HG03575 (cell line): ENCODE measurements at regions not wholly inside any gene's neighbourhood (a gene's known extent, or its start where the extent isn't known, plus 50 kb on each side); places are given as distances from the start of the nearest gene placed in this dataset.

ENCODE experiments used
- ATAC-seq: cut with Tn5 transposase; IDR thresholded peaks from one replicate; pipeline ENCODE4 v1.9.1; 2021; ENCODE audit not compliant: unreplicated experiment, insufficient number of reproducible peaks, low FRiP score; ENCODE audit errors: extremely low read depth

DNA sequence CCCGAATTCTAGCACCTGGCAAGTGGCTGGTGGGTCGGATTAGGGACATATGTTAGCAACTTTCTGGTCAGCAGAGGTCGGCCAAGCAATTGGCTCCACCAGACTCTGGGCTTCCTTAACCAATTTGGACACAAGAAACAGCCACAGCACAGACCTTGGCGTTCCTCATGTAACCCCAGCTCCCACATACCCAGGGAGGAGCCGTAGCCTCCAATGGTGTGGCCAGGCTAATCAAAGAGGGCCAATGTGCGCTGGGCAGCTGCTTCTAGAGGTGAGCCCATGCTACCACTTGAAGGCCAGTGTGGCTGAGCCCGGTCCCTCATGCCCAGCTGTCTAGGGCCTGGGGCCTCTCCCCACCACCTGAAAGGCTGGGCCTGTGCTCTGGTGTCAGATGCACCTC, 82.5 kb upstream of the MSX1 start:
- no peak for ATAC-seq

DNA sequence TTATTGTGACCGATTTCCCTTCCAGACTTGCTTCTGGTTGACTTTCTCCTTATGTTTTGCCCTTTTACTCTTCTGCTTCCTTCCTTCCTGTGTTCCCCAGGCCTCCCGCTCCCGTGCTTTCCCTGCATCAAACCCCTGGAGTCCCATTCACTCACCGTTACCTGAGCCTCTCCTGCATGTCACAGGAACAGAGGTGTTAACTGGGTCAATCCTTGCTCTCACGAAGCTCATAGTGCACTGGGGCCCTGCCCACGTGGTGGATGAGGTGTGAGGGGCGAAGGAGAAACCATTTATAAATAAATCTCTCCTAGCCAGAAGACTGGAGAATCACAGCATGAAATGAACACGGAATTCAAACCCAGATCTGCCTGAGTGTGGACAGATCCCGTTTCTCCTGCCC, 83.1 kb upstream of the MSX1 start:
- ATAC-seq, result no peak

DNA sequence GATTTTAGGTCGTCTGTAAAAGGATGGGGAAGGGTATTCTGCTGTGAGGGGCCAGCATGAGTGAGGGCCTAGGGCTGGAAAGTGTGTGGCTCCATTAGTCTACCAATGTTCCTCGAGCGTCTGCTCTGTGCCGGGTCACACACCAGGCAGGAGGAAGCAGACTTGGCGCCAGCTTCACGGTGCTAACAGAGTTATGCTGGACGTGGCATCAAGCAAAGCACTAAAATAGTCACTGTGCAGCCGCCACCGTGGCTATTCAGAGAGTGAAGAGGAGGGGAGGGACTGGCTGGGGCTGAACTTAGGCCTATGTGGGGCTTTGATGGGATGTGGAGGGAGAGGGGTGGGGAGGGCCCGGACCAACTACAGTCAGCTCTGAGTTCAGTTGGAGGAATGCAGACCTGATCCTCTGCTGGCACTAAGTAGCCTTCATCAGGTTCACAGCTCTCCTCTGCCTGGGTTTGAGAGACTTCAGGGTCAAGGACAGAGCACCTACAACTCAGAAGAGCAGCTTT, 83.9 kb upstream of the MSX1 start:
- no peak for ATAC-seq

DNA sequence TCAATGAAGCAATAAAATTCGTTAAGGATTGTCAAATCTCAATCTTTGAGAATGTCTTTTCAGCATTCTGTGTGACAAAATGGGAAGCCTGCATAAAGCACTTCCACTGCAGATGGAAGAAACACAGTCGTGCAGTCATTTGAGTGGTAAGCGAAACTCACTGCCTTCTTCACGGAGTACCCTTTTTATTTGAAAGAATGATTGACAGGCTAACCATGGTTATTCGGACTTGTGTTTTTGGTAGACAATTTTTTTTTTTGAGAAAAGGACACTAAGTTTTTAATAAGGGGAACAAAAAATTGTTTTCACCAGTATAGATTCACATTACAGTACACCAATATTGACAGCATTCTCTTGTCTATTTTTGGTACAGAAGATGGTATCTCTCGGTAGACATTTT, 86.9 kb upstream of the MSX1 start:
- no peak for ATAC-seq

DNA sequence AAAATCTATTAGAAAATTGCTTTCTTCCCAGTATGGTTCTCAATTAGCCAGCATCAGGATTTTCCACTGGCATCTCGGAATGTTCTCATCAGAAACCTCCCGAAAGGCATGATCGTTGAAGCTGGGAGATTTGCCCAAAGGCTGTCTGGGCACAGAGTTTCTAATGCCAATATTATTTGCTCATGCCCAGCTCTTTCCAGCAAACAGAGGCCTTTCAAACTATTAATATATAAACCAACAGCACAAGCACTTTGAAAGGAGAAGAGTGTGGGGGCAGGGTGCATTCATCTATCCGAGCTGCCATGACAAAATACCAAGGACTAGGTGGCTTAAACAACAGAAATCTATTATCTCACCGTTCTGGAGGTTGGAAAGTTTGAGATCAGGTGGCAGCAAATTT, 88.3 kb upstream of the MSX1 start:
- no peak for ATAC-seq

DNA sequence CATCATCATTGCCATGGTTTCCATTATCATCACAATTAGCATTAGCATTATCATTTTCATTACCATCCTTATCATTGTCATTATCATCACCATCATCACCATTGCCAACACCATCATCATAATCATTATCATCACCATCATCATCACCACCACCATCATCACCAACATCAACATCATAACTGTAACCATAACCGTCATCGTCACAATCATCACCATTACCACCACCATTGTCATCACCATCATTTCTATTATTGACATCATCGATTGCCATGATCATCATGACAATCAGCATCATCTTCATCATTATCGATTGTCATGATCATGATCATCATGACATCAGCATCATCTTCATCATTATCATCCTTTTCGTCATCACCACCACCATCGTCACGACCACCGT, 88.9 kb upstream of the MSX1 start:
- ATAC-seq, result no peak

DNA sequence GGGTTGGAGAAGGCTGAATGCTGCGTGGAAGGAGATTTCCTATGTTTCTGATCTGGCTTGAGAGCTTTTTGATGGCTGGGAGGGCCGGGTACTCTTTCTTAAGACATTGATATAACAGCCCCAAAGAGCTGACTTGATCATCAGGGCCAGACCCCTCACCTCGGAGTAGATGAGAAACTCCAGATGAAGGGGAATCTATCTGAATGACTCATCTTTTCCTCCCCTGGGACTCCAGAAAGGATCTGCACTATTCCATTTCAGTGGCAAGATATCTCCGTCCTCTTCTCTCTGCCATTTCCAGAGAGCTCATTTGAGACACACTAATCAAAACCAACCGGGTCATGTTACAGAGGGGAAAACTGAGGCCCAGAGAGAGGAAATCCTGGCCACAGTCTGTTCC, 92.9 kb upstream of the MSX1 start:
- ATAC-seq, result no peak

DNA sequence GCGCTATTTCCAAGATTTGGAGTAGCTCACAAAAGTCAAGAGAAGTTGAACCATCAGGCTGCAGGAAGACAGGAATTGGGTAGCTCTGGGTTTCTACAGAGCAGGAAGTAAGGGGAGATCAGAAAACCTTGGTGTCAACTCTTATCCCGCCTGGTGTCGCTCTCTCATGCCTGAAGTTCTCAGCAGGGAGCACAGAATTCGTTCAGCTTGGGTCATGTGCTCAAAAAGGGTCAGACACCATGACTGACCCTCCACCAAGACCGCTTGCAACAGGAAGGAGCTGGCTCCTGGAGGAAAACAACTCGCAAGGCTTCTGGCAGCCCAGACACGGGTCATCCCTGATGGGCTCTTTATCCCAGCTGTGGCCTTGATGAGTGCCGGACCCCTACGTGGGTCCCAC, 93.7 kb upstream of the MSX1 start:
- ATAC-seq, result no peak

DNA sequence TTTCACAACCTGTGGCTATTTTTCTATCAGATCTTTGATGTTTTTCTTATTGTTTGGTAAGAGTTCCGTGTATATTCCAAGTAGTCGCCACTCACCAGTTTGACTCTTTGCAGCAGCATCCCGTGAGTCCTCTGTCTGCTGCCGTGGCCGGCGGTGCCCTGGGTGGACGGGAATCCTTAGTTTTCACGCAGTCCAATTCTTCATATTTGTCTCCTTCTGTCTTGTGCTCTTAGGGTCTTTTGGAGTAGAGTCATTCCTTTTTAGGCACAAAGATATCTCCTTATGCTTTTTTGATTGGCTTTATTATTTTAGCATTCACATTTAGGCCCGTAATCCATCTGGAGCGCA, 94.9 kb upstream of the MSX1 start:
- no peak for ATAC-seq

DNA sequence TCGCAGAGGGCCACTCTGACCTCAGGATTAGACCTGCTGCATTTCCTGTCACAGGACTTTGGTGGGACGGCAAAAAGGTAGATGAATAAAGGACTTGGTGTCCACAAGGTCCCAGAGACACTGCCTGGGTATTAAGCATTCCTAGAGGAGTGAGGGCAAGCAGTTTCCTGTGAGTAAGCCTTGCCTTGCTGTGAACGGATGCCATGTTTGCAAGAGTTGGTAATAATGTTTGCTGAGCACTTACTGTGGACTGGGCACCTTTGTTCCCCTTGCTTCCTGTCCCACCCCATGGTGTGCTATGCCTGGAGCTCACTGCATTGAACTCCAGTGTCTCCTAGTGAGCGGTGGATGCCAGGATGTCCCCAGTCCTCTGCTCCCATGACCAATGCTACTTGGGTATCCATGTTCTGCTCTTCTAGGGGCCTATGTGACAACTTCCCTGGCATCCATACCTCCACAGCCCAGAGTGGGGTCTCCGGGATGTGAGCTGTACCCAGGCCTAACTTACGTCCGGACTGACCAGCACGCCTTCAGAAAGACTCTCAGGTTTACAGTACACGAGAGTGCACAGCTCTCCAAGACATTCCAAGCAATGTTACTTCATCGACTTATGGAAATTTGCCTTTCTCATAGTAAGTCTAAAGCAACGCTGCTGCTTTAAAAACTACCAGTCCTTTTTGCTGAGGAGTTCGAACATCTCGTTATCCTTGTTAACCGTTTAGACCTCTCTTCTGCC, 95.5 kb upstream of the MSX1 start:
- ATAC-seq, result no peak

DNA sequence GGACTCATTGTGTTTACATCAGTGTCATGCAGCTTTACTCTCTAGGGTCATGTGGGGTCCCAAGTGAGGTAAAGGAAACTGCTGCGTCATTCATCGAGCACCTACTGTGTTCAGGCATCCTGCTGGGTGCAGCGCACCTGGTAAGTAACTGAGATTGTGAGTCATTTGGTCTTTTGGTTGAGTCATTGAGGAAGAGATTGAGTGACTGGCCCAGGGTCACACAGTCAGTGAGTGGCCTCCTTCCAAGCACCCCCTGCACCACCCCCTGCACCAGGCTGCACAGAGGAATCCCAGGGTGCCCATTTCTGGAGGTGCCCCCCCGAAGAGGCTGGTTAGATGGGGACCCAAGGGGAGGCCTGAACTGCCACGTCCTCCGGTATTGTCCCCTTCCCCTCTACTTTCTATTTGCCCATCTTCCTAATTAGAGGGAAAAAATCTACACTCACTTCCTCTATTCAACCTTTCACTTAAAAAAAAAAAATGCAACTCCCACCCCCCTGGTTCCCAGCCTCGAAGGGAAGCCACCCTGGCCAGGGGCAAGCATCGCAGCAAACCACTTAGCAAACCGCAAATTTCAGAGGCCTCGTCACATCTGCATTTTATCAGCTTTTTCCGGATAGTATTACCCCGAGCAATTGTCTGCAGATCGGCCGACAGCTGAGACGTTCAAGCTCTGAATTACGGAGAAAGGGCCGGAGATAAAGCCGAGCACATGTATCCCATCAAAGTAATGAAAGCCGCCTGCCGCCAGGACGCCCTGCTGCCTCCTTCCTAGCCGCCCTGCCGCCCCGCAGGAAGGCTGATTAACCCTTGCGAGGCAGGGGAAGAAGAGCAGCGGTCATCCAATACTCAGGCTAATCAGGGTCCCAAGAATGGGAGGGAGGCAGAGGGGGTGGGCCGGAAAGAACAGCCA, 96.3 kb upstream of the MSX1 start:
- peak; percentile 87 for ATAC-seq

DNA sequence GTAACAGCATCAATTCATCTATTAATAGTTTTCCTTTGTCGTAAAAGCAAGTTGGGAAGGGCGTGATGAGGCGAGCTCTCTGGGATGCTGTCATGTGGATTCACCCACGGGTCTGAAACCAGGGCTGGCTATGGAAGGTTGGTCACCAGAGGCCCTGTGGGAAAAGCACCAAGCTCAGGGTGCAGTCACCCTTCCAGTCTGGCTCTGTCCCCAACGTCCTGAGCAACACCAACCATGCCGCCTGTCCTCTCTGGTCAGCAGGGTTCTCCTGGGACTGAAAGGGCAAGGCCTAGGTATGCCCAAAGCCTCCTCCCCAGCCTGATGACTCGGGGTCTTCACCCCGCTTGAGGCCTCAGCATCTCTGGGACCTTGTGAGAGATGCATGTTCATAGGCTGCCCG, 97.2 kb upstream of the MSX1 start:
- no peak for ATAC-seq

DNA sequence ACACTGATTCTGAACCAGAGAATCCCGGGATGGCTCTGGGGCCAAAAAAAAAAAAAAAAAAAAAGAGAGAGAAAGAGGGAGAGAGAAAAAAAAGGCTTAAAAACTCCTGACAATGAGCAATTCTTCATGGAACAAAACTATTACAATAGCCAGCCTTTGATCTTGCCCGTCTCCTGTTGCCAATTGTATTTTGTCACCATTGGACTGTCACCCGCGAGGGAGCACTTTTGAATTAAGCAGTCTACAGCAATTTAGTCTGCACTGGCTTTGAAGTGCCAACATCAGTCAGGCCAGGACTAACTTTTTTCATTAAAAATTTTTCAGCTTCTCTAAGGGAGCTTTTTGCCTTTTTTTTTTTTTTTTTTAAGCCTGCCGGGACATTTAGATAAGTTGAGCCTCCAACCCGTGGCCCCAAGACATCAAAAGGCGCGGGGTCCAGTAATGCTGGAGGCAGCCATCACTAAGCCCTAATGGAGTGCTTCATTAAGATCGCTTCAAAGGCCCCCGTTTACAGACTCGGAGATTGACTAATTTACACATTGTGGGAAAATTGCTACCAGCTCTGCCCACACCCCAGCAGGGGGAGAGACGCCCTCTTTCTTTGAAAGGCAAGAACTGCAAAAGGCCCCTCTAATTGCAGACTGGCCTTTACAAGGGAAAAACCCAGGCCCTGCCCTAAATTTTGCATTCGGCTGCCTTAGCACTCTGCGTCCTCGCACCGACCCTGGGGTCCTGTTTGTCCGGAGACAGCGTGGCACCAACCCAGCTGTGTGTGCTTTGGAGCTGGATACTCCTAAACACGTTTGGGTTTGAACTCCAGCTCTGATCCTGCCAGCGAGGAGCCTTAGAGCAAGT, 98.1 kb upstream of the MSX1 start:
- ATAC-seq, result no peak

DNA sequence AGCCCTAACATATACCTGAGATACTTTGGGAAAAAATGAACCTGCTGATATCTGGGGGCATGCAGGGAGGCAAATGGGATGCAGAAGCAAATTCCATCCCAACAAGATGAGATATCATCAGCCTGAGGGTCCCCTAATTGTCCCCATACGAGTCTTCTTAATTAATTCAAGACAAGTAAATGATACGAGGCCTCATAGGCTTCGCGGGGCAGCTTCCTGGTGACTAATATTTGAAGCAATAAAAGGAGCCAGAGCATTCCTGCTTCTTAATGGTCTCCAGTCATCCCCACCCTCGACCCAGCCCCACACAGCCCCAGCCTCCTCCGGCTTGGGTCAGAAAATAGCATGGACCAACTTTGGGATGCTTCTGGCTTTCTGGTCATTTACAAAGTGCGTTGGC, 99.6 kb upstream of the MSX1 start:
- no peak for ATAC-seq

DNA sequence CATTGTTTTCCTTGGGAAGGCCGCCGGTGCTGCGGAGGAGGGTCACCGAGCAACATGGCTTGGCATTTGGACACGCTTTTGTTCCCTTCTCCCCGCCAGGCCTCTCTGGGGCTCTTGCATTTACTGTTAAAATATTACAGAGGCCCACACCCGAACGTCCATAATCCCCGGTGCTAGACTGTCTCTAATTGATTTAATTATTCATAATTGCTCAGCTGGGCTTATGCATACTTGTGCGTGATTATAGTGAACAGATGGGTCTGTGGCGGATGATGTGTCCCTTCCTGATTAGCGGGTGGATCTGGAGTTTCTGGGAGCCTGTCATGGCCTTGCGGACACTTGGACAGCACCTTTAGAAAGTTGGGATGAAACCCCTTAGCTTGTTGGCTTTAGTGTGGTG, 100.2 kb upstream of the MSX1 start:
- no peak for ATAC-seq

DNA sequence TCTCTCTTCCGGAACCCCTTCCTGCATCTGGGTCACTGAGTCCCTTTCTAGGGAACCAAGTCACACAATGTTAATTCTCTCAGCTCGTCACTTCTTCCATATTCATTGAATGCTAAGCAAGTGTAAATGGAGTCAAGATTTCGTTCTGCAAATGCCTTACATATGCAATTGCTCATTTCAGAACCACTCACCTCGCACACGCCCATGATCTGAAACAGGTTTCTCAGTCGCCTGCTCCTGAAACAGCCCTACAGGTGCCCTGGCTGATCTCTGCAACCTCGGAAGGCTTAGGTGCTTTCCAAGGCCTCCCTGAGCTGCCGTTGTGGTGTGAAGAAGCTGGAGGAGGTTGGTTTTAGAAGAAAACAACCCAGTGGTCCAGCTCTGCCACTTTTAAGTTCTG, 100.8 kb upstream of the MSX1 start:
- ATAC-seq, result no peak

DNA sequence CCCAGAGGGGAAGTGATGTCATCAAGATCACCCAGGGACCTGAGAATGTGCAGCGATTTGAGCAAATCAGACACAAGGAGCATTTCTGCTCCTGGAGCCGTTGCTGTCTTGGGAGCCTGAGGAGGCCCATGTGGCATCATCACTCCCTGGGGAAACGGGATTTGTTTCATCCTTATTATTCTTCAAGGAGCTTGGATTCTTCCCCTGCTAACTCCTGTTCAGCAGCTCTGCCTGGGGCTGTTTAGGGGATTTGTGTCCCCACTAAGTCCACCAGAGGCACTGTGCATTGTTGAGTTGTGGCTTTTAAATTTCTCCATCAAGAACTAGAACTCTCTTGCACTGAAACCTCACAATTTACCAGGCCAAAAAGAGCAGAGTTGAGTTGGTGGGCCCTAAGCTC, 104.2 kb upstream of the MSX1 start:
- no peak for ATAC-seq

DNA sequence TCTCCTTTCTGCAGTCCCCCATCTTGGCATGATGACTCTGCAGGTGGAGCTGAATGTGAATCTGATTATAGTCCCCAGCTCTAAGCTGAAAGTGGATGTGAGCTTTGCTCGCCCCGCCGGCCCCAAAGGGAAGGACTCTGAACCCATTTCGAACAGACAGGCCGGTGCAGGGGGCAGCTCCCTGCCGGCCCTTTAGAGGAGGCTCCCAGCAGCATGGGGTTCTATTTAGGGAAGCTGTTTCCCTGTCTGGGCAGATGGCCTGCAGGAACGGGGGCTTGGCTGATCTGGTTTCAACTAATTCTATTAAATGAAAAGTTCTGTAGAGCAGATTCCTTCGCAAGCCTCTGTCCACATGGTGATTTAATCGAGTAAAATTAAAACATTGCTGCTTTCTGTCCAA, 104.8 kb upstream of the MSX1 start:
- no peak for ATAC-seq

DNA sequence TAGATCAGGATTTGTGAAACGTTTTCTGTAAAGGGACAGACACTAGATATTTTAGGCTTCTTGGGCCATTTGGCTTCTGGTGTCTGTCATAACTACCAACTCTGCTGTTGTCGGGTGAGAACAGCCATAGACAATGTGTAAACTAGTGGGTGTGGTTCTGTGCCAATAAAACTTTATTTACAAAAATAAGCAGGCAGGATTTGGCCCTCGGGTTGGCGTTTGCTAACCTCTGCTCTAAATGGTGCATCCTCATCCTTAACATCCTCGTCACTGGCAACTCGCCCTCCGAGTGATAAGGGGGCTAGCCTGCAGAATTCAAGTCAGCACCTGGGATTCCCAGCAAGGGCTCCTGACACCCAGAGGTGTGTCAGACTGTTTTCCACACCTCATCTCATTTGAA, 105.8 kb upstream of the MSX1 start:
- no peak for ATAC-seq
